ENCODE measurements at regions not wholly inside any gene's neighbourhood (a gene's known extent, or its start where the extent isn't known, plus 50 kb on each side); places are given as distances from the start of the nearest gene placed in this dataset.

DNA sequence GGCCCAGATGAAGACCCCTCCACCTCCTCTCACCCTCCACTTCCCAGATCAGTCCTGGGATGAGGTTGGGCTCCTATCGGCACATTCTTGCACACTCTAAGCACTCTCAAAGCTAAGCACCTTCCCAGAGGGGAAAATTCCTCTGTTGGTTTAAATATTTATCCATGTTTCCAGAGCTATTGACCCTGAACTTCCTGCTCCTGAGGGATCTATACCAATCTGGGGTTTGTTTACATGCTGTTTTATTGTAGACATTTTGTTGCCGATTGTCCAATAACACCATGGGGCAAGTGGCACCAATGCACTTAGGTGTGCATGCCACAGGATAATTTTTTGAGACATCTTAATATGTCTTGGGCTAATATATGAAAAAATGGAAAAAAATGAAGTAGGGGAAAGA lies 476.2 kb downstream of the SLC4A3 start:
- no peak for DNase-seq (ENCODE audit: low read depth)
- no peak overlapping the region for H3K4me3 ChIP-seq (ENCODE audit: low read depth, low read length)
- H3K27me3 ChIP-seq (ENCODE audit: control insufficient read depth, insufficient read depth, low read length): no peaks in the 10 kb centered on the region
- TF ChIP-seq, protein P1, sequence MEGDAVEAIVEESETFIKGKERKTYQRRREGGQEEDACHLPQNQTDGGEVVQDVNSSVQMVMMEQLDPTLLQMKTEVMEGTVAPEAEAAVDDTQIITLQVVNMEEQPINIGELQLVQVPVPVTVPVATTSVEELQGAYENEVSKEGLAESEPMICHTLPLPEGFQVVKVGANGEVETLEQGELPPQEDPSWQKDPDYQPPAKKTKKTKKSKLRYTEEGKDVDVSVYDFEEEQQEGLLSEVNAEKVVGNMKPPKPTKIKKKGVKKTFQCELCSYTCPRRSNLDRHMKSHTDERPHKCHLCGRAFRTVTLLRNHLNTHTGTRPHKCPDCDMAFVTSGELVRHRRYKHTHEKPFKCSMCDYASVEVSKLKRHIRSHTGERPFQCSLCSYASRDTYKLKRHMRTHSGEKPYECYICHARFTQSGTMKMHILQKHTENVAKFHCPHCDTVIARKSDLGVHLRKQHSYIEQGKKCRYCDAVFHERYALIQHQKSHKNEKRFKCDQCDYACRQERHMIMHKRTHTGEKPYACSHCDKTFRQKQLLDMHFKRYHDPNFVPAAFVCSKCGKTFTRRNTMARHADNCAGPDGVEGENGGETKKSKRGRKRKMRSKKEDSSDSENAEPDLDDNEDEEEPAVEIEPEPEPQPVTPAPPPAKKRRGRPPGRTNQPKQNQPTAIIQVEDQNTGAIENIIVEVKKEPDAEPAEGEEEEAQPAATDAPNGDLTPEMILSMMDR (IDR thresholded peaks at IDR 0.05; ENCODE audit: insufficient read depth, low read length, poor library complexity, severe bottlenecking): no peak
- H3K36me3 ChIP-seq (ENCODE audit: control insufficient read depth, insufficient read depth, low read length): no peaks in the 10 kb centered on the region

DNA sequence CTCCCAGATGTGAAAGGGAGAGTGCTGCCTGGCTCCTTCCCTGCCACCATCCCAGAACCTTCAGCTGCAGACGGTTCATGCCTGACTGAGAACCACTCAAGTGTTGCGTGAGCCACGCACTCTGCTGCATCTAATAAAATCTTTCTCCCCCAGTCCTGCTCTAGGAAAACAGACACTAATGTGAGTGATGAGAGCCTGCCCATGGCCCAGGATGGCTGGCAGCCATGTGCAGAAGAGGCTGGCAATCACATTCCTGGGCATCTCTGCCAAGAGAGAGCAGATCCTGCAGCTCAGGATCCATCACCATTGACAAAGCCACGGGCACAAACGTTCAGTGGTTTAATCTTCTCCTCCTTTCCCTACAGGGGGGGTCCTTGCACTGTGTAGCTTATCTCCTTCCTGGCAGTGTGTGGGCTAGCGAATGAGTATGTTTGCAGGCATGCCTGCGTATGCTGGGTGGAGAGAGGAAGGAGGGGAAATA lies 477.5 kb downstream of the SLC4A3 start:
- TF ChIP-seq, protein P1 (IDR thresholded peaks at IDR 0.05; ENCODE audit: insufficient read depth, low read length, poor library complexity, severe bottlenecking): peak; percentile 36
- Histone ChIP-seq H3K4me3 (ENCODE audit: low read depth, low read length) (no peak overlapping the region), H3K27me3 (ENCODE audit: control insufficient read depth, insufficient read depth, low read length) (no peaks in the 10 kb centered on the region), H3K36me3 (ENCODE audit: control insufficient read depth, insufficient read depth, low read length) (no peaks in the 10 kb centered on the region)
- peak; percentile 21 for DNase-seq (ENCODE audit: low read depth)

DNA sequence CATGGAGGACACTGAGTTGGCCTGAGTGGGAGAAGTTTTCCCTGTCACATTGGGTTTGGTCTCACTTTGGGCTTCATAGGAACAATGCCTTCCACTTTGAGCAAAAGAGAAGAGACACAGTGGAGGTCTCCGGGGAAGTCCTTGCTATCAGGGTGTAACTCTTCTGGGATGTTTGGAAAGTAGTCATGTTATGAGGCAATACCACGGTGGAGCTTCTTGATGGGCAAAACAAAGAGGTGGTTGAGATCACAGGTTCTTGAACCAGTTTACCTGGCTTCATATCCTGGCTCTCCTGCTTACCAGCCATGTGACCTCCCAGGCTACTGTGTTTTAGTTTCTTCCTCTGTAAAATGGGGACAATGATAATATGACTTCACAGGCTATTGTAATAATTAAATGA lies 478.6 kb downstream of the SLC4A3 start:
- TF ChIP-seq, protein P1 (IDR thresholded peaks at IDR 0.05; ENCODE audit: insufficient read depth, low read length, poor library complexity, severe bottlenecking): no peak
- no peaks in the 10 kb centered on the region for H3K27me3 ChIP-seq (ENCODE audit: control insufficient read depth, insufficient read depth, low read length)
- H3K36me3 ChIP-seq (ENCODE audit: control insufficient read depth, insufficient read depth, low read length): no peaks in the 10 kb centered on the region
- no peak overlapping the region for H3K4me3 ChIP-seq (ENCODE audit: low read depth, low read length)
- no peak for DNase-seq (ENCODE audit: low read depth)

DNA sequence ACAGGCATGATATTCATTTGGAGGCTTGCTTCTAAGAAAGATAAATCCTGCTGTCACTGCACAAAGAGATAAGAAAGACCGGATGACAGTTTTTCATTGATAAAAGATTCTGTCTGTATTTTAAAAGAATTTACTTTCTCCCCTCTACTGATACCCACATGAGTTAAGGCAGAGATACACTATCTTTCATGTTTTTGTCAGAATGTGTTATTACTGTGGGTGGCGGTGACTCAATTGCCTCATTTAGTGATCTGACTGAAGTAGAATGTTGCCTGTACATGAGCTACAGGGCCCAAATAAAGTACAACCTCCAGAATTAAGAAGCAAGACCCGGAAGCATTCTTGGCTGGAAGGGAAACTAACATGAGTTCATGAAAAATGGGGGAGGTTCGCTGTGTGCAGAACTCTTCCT lies 480.0 kb downstream of the SLC4A3 start:
- Histone ChIP-seq H3K27me3 (ENCODE audit: control insufficient read depth, insufficient read depth, low read length) (no peaks in the 10 kb centered on the region), H3K36me3 (ENCODE audit: control insufficient read depth, insufficient read depth, low read length) (no peaks in the 10 kb centered on the region), H3K4me3 (ENCODE audit: low read depth, low read length) (no peak overlapping the region)
- TF ChIP-seq, protein P1 (IDR thresholded peaks at IDR 0.05; ENCODE audit: insufficient read depth, low read length, poor library complexity, severe bottlenecking): no peak
- DNase-seq (ENCODE audit: low read depth): no peak

DNA sequence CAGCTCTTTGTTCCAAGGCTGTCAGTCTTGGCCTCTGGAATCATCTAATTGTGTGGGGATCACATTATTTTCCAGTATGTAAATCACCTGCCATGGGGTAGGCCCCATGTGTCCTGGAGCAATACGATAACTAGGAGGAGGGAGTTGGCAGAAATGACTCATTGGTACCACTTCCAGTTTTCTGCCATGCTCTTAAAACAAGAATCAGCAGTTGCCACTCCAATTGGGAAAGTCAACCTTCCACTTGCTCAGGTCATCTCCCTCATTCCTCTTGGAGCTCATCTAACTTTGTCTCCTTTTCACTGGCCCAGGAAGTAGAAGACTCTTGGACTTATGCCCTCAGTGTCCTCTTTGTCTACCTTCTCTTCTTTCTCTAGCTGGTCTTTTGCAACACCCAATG lies 487.0 kb downstream of the SLC4A3 start:
- TF ChIP-seq, protein P1 (IDR thresholded peaks at IDR 0.05; ENCODE audit: insufficient read depth, low read length, poor library complexity, severe bottlenecking): no peak
- Histone ChIP-seq H3K36me3 (ENCODE audit: control insufficient read depth, insufficient read depth, low read length) (no peaks in the 10 kb centered on the region), H3K27me3 (ENCODE audit: control insufficient read depth, insufficient read depth, low read length) (no peaks in the 10 kb centered on the region), H3K4me3 (ENCODE audit: low read depth, low read length) (no peak overlapping the region)
- DNase-seq (ENCODE audit: low read depth): no peak

DNA sequence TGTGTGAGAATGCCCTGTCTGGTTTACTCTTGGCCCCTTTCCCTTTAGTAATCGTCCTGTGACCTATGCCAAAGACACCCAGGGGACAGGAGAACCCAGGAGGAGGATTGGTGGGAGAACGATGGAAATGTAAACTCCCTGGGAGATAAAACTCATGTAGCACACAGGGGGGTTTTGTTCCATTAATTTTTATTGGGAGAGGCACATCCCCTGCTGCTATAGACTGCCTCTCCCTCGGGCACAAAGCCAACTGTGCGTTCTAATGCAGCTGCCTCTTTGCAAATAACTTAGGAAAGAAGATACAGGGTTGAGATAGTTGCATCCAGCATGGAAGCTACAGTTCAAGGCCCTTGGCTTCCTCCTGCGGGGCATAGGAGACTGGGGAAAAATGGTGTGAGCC lies 489.6 kb downstream of the SLC4A3 start:
- Histone ChIP-seq H3K36me3 (ENCODE audit: control insufficient read depth, insufficient read depth, low read length) (no peaks in the 10 kb centered on the region), H3K27me3 (ENCODE audit: control insufficient read depth, insufficient read depth, low read length) (no peaks in the 10 kb centered on the region), H3K4me3 (ENCODE audit: low read depth, low read length) (no peak overlapping the region)
- TF ChIP-seq, protein P1 (IDR thresholded peaks at IDR 0.05; ENCODE audit: insufficient read depth, low read length, poor library complexity, severe bottlenecking): no peak
- no peak for DNase-seq (ENCODE audit: low read depth)

All from kidney epithelial cell (primary cell).